Subcutaneous abdominal adipose tissue (tissue), 5 donors: ENCODE measurements at regions not wholly inside any gene's neighbourhood (a gene's known extent, or its start where the extent isn't known, plus 50 kb on each side); places are given as distances from the start of the nearest gene placed in this dataset.

Experiments
- H3K27ac ChIP-seq: one replicate; pipeline ENCODE4 v1.7.0; 2013; ENCODE audit warnings: low read depth, mild to moderate bottlenecking, inconsistent platforms, low read length, moderate library complexity
- H3K27me3 ChIP-seq, 5 donors: one replicate each; pipeline ENCODE4 v1.7.0; 2013; ENCODE audit warnings: low read length in 5 of 5, inconsistent platforms in 1 of 5; ENCODE audit not compliant: control insufficient read depth in 5 of 5, insufficient read depth in 4 of 5
- H3K36me3 ChIP-seq, 5 donors: one replicate each; pipeline ENCODE4 v1.7.0; 2013; ENCODE audit warnings: low read length in 5 of 5; ENCODE audit not compliant: control insufficient read depth in 5 of 5, insufficient read depth in 5 of 5
- H3K4me1 ChIP-seq, 5 donors: one replicate each; pipeline ENCODE4 v1.7.0; 2013; ENCODE audit warnings: low read length in 5 of 5, mild to moderate bottlenecking in 3 of 5, moderate library complexity in 1 of 5; ENCODE audit not compliant: control insufficient read depth in 5 of 5, insufficient read depth in 5 of 5
- H3K4me3 ChIP-seq, 5 donors: one replicate each; pipeline ENCODE4 v1.7.0; 2013; ENCODE audit warnings: low read length in 5 of 5, low read depth in 1 of 5
- H3K9ac ChIP-seq, 5 donors: one replicate each; pipeline ENCODE4 v1.7.0; 2013; ENCODE audit warnings: low read length in 5 of 5, mild to moderate bottlenecking in 4 of 5, moderate library complexity in 3 of 5
- H3K9me3 ChIP-seq, 5 donors: one replicate each; pipeline ENCODE4 v1.7.0; 2013; ENCODE audit warnings: low read length in 5 of 5; ENCODE audit not compliant: control insufficient read depth in 5 of 5
- donor health status: healthy.
- donor health status: healthy.
- donor health status: healthy.
- donor health status: healthy.
- donor health status: healthy.

DNA sequence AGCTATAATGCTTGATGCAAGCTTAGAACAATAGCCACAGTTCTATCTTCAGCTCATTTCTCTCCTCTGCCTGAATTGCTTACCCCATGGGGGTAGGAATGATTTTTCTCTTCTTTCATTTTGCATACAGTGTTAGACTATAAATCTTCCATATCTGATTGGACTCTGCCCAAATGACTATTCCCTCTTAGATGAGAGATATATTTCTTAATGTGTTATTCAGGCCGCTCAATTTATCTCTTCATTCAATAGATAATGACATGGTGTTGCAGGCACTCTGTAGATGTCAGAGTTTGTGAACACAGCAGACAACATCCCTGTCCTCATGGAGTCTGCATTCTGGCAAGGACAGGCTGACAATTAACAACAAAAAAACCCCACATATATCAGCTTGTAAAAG is 443.7 kb upstream of the CELF4 start:
- H3K4me1 ChIP-seq: no peaks in the 10 kb centered on the region
- no peaks in the 10 kb centered on the region for H3K27me3 ChIP-seq
- no peak overlapping the region for H3K4me3 ChIP-seq
- H3K27ac ChIP-seq: no peak overlapping the region
- no peaks in the 10 kb centered on the region for H3K36me3 ChIP-seq
- no peak overlapping the region for H3K9ac ChIP-seq
- H3K9me3 ChIP-seq: no peaks in the 10 kb centered on the region

DNA sequence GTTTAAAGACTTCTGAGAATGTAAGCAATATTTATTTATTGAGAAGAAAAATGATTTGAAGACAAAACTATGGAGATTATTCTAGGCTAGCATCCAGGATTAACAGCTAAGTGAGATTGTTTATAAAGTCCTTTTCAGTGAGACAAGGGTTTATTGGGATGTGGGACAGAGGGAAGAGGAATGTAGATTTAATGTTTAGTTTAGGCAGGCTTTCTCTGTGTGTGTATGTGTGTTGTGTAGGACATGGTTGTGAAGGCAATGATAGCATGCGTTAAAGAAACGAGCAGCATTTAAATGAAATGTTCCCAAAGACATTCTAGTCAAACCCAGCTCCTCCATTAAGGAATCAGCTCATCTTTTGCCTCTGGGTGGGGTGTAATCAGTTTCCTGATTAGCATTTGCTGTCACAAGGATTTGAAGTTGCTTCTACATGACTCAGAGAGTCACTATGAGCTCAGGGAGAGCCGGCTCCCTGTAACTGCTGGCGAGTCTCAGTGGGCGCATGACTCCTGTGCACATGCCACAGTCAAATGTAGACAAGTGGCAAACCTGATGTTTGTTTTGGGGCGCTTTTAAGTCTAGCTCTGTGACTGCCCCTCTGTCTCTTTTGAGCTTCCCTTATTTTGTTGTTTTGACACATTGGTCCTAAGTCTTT is 442.2 kb upstream of the CELF4 start:
- H3K9ac ChIP-seq: no peak overlapping the region
- H3K9me3 ChIP-seq: peaks cover 0 to 4% (median 0%) of the 10 kb centered on the region in 5 donors
- no peak overlapping the region for H3K27ac ChIP-seq
- no peaks in the 10 kb centered on the region for H3K4me1 ChIP-seq
- H3K36me3 ChIP-seq: no peaks in the 10 kb centered on the region
- H3K27me3 ChIP-seq: peaks cover 0 to 2% (median 0%) of the 10 kb centered on the region in 5 donors
- no peak overlapping the region for H3K4me3 ChIP-seq

DNA sequence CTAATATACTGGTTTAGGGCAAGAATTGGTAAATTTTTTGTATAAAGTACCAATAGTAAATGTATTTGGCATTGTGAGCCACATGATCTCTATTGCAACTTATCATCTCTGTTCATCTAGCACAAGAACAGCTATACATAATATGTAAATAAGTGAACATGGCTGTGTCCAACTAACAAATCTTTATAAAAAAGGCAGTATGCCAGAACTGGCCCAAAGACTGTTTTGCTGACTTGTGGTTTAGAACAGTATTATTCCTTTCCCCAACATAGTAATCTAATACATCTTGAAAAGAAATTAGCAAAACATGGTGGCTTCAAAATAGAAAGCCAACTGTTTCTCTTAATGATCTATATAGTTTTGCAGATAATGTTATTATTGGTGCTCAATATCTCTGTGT is 441.4 kb upstream of the CELF4 start:
- Histone ChIP-seq H3K9me3 (peaks cover 0 to 4% (median 0%) of the 10 kb centered on the region in 5 donors), H3K27me3 (peaks cover 0 to 2% (median 0%) of the 10 kb centered on the region in 5 donors), H3K36me3 (no peaks in the 10 kb centered on the region), H3K4me1 (no peaks in the 10 kb centered on the region), H3K4me3 (no peak overlapping the region), H3K27ac (no peak overlapping the region), H3K9ac (no peak overlapping the region)

GRCh38 chr18:38006541-38006940 is 440.9 kb upstream of the CELF4 start:
- Histone ChIP-seq H3K36me3 (no peaks in the 10 kb centered on the region), H3K27me3 (peaks cover 0 to 2% (median 0%) of the 10 kb centered on the region in 5 donors), H3K4me1 (no peaks in the 10 kb centered on the region), H3K9ac (no peak overlapping the region), H3K9me3 (peaks cover 0 to 4% (median 0%) of the 10 kb centered on the region in 5 donors), H3K27ac (no peak overlapping the region), H3K4me3 (no peak overlapping the region)

GRCh38 chr18:37997695-37998094 is 432.1 kb upstream of the CELF4 start:
- Histone ChIP-seq H3K9me3 (no peaks in the 10 kb centered on the region), H3K9ac (no peak overlapping the region), H3K27ac (no peak overlapping the region), H3K4me3 (no peak overlapping the region), H3K36me3 (no peaks in the 10 kb centered on the region), H3K4me1 (no peaks in the 10 kb centered on the region), H3K27me3 (no peaks in the 10 kb centered on the region)

- no peak overlapping the region for H3K9ac ChIP-seq
- peaks cover 0 to 5% (median 0%) of the 10 kb centered on the region in 5 donors for H3K27me3 ChIP-seq
- no peaks in the 10 kb centered on the region for H3K4me1 ChIP-seq
- H3K4me3 ChIP-seq: no peak overlapping the region
- H3K27ac ChIP-seq: no peak overlapping the region
- no peaks in the 10 kb centered on the region for H3K36me3 ChIP-seq
- peaks cover 0 to 2% (median 0%) of the 10 kb centered on the region in 5 donors for H3K9me3 ChIP-seq
These were observed 422.3 kb upstream of the CELF4 start for GRCh38 chr18:37987901-37988300.

GRCh38 chr18:37986665-37987064 is 421.1 kb upstream of the CELF4 start:
- Histone ChIP-seq H3K4me3 (no peak overlapping the region), H3K4me1 (no peaks in the 10 kb centered on the region), H3K36me3 (no peaks in the 10 kb centered on the region), H3K9me3 (peaks cover 0 to 4% (median 0%) of the 10 kb centered on the region in 5 donors), H3K9ac (no peak overlapping the region), H3K27me3 (peaks cover 0 to 5% (median 0%) of the 10 kb centered on the region in 5 donors), H3K27ac (no peak overlapping the region)

DNA sequence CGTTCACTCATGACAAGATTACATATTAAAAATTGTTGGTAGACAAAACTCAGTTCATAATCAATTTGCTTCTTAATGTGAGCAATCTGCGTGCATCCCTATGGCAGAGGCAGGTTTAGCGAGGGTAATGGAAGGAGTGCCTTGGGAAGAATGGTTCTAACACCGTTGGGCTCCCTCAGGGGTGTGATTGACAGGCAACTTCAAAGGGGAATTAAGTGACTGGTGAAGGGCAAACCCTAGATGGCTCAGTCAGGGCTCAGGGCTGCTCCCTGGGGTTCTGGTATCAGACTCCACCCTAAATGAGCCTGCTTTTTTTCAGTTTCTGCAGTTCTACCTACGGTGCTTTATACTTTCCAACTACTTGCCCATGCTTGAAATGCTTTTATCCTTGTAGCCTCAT is 419.5 kb upstream of the CELF4 start:
- Histone ChIP-seq H3K4me1 (no peaks in the 10 kb centered on the region), H3K9ac (no peak overlapping the region), H3K27ac (no peak overlapping the region), H3K27me3 (peaks cover 0 to 4% (median 0%) of the 10 kb centered on the region in 5 donors), H3K36me3 (no peaks in the 10 kb centered on the region), H3K9me3 (peaks cover 0 to 2% (median 0%) of the 10 kb centered on the region in 5 donors), H3K4me3 (no peak overlapping the region)

GRCh38 chr18:37980556-37980955 is 415.0 kb upstream of the CELF4 start:
- no peaks in the 10 kb centered on the region for H3K27me3 ChIP-seq
- no peak overlapping the region for H3K27ac ChIP-seq
- H3K4me3 ChIP-seq: no peak overlapping the region

DNA sequence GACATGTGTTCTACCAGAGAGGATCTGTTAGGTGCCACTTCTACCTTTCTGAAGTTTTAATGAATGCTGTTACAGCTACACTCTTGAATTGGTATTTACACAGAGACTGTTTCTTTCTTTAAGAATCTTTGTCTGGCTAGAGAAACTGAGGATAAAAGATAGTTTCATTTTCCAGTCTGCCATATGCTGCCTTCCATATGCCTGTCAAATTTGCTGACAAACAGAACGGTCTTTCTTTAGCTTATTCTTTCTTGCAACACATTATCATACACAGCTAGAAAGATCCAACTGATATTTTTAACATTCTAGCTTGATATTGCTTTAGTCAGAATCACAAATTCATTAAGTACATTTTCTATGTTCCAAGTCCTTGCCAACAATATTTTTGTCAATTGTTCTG is 409.8 kb upstream of the CELF4 start:
- Histone ChIP-seq H3K9ac (no peak overlapping the region), H3K4me1 (no peaks in the 10 kb centered on the region), H3K27me3 (no peaks in the 10 kb centered on the region), H3K4me3 (no peak overlapping the region), H3K27ac (no peak overlapping the region), H3K36me3 (peaks cover 0 to 3% (median 0%) of the 10 kb centered on the region in 5 donors), H3K9me3 (peaks cover 0 to 13% (median 9%) of the 10 kb centered on the region in 5 donors)

More at GRCh38 chr18:37980556-37980955, 415.0 kb upstream of the CELF4 start:
- Histone ChIP-seq H3K9ac (no peak overlapping the region), H3K36me3 (peaks cover 0 to 3% (median 0%) of the 10 kb centered on the region in 5 donors), H3K9me3 (peaks cover 0 to 6% (median 0%) of the 10 kb centered on the region in 5 donors), H3K4me1 (no peaks in the 10 kb centered on the region)
